ENCODE measurements at regions not wholly inside any gene's neighbourhood (a gene's known extent, or its start where the extent isn't known, plus 50 kb on each side); places are given as distances from the start of the nearest gene placed in this dataset.

GRCh38 chr14:98982986-98983385 is 289.0 kb downstream of the BCL11B start:
- TF ChIP-seq EZH2 (IDR thresholded peaks at IDR 0.05; ENCODE audit: insufficient read depth, poor library complexity, severe bottlenecking) = no peak
- no peak for TF ChIP-seq EZH2phosphoT487 (IDR thresholded peaks at IDR 0.05; ENCODE audit: insufficient read depth, low read depth)

Measured in GM23248 (cell line).